ENCODE measurements at regions not wholly inside any gene's neighbourhood (a gene's known extent, or its start where the extent isn't known, plus 50 kb on each side); places are given as distances from the start of the nearest gene placed in this dataset.

DNA sequence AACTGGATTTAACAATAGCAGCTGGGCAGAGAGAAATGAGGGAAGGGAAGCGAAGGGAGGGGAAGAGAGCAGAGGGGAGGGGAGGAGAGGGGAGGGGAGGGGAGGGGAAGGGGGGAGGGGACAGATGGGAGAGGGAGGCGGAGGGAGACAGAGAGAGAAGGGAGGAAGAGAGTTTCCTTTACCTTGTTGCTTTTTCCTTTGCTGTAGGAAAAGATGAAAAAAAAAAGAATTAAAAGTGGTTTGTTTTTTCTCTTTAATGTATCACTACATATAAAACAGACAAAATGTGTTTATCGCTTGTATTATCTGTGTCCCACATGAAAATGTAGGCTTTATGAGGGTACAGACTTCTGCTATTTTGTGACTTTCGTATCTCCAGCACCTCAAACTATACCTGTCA is 190.4 kb upstream of the KYNU start:
- Histone ChIP-seq H3K27ac (no peak overlapping the region), H3K4me3 (no peak overlapping the region), H3K27me3 (no peaks in the 10 kb centered on the region), H3K36me3 (replicated peaks in 1 of 2) (no peaks in the 10 kb centered on the region), H3K9me3 (replicated peaks in 1 of 3) (no peaks in the 10 kb centered on the region), H3K4me1 (replicated peaks in 1 of 2) (no peaks in the 10 kb centered on the region)
- no peak for DNase-seq
- intact Hi-C loops (cut with DNase I) = loop anchor here in 1 of 2 donors (10.0 kb wide), 1 partner anchor 298 kb away; no protein-coding TSS in a partner anchor
- TF ChIP-seq, protein P1, sequence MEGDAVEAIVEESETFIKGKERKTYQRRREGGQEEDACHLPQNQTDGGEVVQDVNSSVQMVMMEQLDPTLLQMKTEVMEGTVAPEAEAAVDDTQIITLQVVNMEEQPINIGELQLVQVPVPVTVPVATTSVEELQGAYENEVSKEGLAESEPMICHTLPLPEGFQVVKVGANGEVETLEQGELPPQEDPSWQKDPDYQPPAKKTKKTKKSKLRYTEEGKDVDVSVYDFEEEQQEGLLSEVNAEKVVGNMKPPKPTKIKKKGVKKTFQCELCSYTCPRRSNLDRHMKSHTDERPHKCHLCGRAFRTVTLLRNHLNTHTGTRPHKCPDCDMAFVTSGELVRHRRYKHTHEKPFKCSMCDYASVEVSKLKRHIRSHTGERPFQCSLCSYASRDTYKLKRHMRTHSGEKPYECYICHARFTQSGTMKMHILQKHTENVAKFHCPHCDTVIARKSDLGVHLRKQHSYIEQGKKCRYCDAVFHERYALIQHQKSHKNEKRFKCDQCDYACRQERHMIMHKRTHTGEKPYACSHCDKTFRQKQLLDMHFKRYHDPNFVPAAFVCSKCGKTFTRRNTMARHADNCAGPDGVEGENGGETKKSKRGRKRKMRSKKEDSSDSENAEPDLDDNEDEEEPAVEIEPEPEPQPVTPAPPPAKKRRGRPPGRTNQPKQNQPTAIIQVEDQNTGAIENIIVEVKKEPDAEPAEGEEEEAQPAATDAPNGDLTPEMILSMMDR (IDR thresholded peaks at IDR 0.05) = no peak
- TF ChIP-seq POLR2A (IDR thresholded peaks at IDR 0.05) = no peak
- 74 to 92% (median 90%) methylated on average over 4 of the region's 4 CpGs for WGBS, 4 donors

DNA sequence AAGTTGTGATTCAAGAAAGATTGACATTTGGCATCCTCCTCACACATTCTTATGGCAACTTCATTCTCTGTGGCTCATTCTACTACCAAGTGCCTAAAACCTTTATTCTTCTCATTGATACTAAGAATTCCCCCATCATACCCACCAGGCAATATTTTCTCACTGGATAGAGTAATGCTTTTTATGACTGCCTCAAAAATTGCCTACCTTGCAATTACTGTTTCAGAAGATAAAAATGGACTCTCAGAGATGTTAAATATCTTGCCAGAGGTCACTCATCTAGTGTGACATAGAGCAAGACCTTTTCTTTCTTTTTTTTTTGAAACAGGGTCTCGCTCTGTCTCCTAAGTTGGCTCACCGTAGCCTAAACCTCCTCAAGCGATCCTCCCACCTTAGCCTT is 192.8 kb upstream of the KYNU start:
- H3K36me3 ChIP-seq (replicated peaks in 1 of 2) = no peaks in the 10 kb centered on the region
- H3K9me3 ChIP-seq (replicated peaks in 1 of 3) = no peaks in the 10 kb centered on the region
- WGBS, 4 donors = 94 to 99% (median 96%) methylated on average over 3 of the region's 3 CpGs
- H3K27ac ChIP-seq = no peak overlapping the region
- DNase-seq = no peak
- H3K27me3 ChIP-seq = no peaks in the 10 kb centered on the region
- TF ChIP-seq, protein P1 (IDR thresholded peaks at IDR 0.05) = no peak
- no peak for TF ChIP-seq POLR2A (IDR thresholded peaks at IDR 0.05)
- intact Hi-C loops (cut with DNase I) = loop anchor here (5.0 to 10.0 kb wide), 2 partner anchors 298 to 300 kb away; no protein-coding TSS in a partner anchor
- H3K4me3 ChIP-seq = no peak overlapping the region
- no peaks in the 10 kb centered on the region for H3K4me1 ChIP-seq (replicated peaks in 1 of 2)

DNA sequence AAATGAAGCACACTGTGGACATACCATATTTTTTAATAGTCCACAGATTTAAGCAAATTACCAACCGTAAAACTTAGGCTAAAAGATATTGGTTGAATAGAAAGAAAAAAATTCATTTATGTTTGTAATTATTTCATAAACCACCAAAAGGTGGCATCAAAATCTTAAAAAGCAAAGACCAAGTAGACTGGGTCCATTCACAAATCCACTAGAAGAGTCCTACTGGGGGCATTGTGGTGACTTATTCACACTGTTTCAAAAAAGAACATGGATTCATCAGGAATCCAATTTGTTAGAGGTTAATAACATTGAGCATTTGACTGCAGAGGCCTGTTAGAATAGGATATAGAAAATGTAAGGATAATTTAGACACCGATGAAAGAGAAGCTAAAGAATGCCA is 194.9 kb upstream of the KYNU start:
- no peaks in the 10 kb centered on the region for H3K4me1 ChIP-seq (replicated peaks in 1 of 2)
- H3K27me3 ChIP-seq = no peaks in the 10 kb centered on the region
- intact Hi-C loops (cut with DNase I) = loop anchor here (5.0 to 10.0 kb wide), 2 partner anchors 300 to 302 kb away; no protein-coding TSS in a partner anchor
- H3K36me3 ChIP-seq (replicated peaks in 1 of 2) = no peaks in the 10 kb centered on the region
- H3K4me3 ChIP-seq = no peak overlapping the region
- 66 to 79% (median 70%) methylated on average over 2 of the region's 2 CpGs for WGBS, 4 donors
- H3K27ac ChIP-seq = no peak overlapping the region
- no peaks in the 10 kb centered on the region for H3K9me3 ChIP-seq (replicated peaks in 1 of 3)
- no peak for TF ChIP-seq POLR2A (IDR thresholded peaks at IDR 0.05)
- TF ChIP-seq, protein P1 (IDR thresholded peaks at IDR 0.05) = peak in 5 of 6 experiments; percentile 24 to 57 (median 47)
- no peak for DNase-seq

DNA sequence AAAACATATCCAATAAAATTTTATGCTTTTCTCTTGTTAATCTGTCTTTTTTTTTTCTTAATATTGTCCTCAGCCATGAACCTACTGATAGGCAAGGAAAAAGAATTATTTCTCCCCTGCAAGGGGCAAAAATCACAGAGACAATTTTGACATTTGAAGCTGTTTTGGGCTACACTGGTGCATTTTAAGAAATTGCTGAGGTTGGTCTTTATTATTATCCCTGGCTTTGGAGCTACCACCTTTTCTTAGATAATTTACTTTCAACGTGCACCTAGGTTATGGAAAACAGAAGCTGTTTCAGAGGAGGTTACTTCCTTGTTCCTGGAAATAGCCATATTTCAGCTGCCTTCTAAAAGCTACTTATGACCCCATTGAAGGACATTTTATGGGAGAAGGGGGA is 195.5 kb upstream of the KYNU start:
- no peak for TF ChIP-seq POLR2A (IDR thresholded peaks at IDR 0.05)
- TF ChIP-seq, protein P1 (IDR thresholded peaks at IDR 0.05) = no peak
- intact Hi-C loops (cut with DNase I) = loop anchor here (5.0 to 10.0 kb wide), 2 partner anchors 300 to 303 kb away; no protein-coding TSS in a partner anchor
- WGBS, 4 donors = 13 to 38% (median 30%) methylated on average over 1 of the region's 1 CpG
- Histone ChIP-seq H3K36me3 (replicated peaks in 1 of 2) (no peaks in the 10 kb centered on the region), H3K27ac (no peak overlapping the region), H3K4me1 (replicated peaks in 1 of 2) (no peaks in the 10 kb centered on the region), H3K4me3 (no peak overlapping the region), H3K9me3 (replicated peaks in 1 of 3) (no peaks in the 10 kb centered on the region), H3K27me3 (no peaks in the 10 kb centered on the region)
- DNase-seq = no peak

All from adrenal gland (tissue), 9 donors.